ENCODE measurements at regions not wholly inside any gene's neighbourhood (a gene's known extent, or its start where the extent isn't known, plus 50 kb on each side); places are given as distances from the start of the nearest gene placed in this dataset.

DNA sequence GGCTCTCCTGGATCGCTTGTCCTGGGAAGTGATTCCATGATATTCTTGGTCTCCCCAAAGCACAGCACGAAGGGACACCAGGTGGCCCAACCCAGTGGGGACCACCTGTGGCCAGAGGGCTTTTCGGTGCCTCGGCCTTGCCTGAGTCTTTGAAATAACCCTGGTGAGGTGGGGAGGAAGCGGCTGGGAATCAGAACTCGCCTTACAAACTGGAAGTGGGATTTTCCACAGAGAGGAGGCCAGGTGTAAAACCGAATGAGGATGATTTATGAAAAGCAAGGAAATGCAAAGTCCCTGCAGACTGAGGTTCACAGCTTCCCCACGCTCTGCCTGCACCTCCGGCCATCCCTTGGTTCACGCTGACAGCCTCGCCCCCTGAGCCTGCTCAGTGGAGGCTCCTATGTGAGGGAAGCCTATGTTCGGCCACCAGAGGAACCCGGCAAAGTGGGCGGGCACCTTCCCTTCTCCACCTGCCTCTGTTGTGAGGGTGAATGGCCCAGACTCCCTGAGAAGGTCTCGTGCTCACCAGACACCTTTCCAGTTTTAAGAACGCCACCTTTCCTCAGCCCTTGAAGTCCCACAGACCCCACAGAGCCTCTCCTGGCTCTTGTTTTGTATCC lies 133.8 kb upstream of the CST7 start:
- TF ChIP-seq JUN (IDR thresholded peaks at IDR 0.05; ENCODE audit: borderline replicate concordance, insufficient read depth, insufficient read length, low read depth) (no peak), EZH2 (IDR thresholded peaks at IDR 0.05; ENCODE audit: borderline replicate concordance, low read depth, low read length, severe bottlenecking) (no peak), POLR2A (IDR thresholded peaks at IDR 0.05; ENCODE audit: low read depth, low read length) (no peak)
- TF ChIP-seq, protein P1, sequence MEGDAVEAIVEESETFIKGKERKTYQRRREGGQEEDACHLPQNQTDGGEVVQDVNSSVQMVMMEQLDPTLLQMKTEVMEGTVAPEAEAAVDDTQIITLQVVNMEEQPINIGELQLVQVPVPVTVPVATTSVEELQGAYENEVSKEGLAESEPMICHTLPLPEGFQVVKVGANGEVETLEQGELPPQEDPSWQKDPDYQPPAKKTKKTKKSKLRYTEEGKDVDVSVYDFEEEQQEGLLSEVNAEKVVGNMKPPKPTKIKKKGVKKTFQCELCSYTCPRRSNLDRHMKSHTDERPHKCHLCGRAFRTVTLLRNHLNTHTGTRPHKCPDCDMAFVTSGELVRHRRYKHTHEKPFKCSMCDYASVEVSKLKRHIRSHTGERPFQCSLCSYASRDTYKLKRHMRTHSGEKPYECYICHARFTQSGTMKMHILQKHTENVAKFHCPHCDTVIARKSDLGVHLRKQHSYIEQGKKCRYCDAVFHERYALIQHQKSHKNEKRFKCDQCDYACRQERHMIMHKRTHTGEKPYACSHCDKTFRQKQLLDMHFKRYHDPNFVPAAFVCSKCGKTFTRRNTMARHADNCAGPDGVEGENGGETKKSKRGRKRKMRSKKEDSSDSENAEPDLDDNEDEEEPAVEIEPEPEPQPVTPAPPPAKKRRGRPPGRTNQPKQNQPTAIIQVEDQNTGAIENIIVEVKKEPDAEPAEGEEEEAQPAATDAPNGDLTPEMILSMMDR (IDR thresholded peaks at IDR 0.05; ENCODE audit: extremely low read depth in 1 of 2, insufficient read depth in 1 of 2, low read depth in 1 of 2, low read length in 2 of 2) = no peak
- TF ChIP-seq, protein P2, sequence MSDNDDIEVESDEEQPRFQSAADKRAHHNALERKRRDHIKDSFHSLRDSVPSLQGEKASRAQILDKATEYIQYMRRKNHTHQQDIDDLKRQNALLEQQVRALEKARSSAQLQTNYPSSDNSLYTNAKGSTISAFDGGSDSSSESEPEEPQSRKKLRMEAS (IDR thresholded peaks at IDR 0.05; ENCODE audit: insufficient read depth, insufficient read length) = no peak

Data from endothelial cell of umbilical vein (primary cell).